Hepatocyte (in vitro differentiated cells): ENCODE measurements at regions not wholly inside any gene's neighbourhood (a gene's known extent, or its start where the extent isn't known, plus 50 kb on each side); places are given as distances from the start of the nearest gene placed in this dataset.

Experiments
- CTCF ChIP-seq: fragments of 200-600 bp; sonication (generic); IDR thresholded peaks from 2 replicates; pipeline ENCODE4 v1.5.1; 2016; ENCODE audit warnings: antibody characterized with exemption, mild to moderate bottlenecking; ENCODE audit not compliant: poor library complexity
- EZH2 ChIP-seq: fragments of 200-600 bp; sonication (generic); IDR thresholded peaks from 2 replicates; pipeline ENCODE4 v1.6.1; 2016; ENCODE audit warnings: antibody characterized with exemption, mild to moderate bottlenecking, borderline replicate concordance

- no peak for TF ChIP-seq CTCF
- TF ChIP-seq EZH2, result no peak
Measured at GRCh38 chr20:21944227-21944626, 238.8 kb downstream of the PAX1 start.
